Erythroblast (primary cell): ENCODE measurements at regions not wholly inside any gene's neighbourhood (a gene's known extent, or its start where the extent isn't known, plus 50 kb on each side); places are given as distances from the start of the nearest gene placed in this dataset.

Experiments used
- DNase-seq, 2 experiments: peaks; one replicate each; lab custom pipeline; 2025; lab: John Stamatoyannopoulos, UW
- GATA1 ChIP-seq: IDR thresholded peaks from 2 replicates; pipeline ENCODE4 v1.6.1; 2011; ENCODE audit warnings: low read depth, mild to moderate bottlenecking, control low read depth, low read length, moderate library complexity
- POLR2A ChIP-seq: IDR thresholded peaks from 2 replicates; pipeline ENCODE4 v1.6.1; 2011; ENCODE audit warnings: mild to moderate bottlenecking, low read length

DNA sequence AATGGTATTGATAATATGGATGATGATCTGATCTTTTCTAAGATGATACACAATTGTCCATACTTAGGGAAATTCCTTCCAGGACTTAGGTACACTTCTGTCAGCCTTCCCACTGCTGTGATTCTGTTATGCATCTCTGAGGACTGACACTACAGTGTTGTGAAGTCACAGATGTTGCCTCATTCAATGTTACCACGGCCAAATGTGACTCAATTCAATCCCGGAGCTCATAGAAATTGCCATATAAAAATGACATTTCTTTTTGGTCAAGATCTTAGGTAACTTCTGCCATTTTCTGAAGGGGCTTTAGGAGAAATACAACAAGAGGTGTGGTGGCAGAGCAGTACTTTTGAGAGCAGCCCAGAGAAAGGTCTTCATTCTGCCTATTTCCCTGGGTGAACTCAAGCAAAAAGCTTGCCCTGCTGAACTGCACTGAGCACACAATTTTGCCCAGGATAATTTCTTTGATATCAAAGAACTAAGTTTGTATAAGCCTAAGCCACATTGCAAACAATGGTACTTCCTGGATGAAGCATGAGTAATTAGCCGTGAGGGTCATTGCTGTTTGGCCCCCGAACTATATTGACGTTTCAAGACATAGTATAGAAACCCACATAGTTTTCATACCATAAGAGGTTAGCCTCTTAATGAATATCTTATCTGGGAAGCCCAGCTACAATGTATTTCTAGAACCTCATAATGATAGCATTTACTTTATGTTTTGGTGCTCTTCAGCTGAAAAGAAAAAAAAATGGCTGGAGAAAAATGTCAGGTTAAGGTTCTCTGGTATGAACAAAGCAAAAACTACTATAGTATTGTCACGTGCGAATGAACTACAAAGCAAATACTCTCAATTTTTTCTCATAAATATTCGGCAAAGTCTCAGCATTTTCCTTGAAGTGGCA, 437.4 kb downstream of the MEIS1 start:
- no peak for DNase-seq
- no peak for TF ChIP-seq POLR2A
- no peak for TF ChIP-seq GATA1

DNA sequence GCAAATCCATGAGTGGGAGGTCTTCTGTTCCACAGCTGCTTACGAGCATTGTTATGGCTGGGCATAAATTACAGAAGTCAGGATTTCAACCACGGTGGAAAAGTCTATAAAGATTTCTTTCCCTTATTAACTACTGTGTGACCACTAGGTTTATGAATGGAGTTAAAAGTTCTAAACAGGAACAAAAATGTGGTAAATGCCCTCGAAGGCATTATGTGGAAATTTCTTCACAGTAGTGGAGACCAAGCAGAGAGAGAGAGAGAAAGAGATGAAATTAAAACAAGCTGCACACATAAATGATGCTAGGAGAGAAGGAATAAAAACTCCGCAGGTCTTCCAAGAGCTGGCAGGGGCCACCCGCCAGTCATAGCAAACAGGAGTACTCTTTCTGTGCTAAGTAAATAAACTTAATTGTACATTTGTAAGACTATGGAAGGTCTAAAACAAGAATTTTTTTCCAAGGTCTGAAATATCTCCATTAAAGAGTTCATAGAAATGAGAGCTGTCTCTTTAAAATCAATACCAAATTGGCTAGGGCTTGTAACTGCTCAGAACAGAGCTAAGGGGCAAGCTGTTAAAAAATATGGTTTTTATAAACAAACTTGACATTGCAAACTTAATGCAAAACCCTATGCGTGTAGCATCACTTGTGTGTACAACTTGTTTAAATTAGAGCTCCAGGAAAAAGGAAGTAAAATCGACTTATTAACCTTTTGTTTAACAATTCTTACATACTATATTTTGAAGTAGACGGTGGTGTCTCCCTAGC, 438.2 kb downstream of the MEIS1 start:
- DNase-seq, result no peak

DNA sequence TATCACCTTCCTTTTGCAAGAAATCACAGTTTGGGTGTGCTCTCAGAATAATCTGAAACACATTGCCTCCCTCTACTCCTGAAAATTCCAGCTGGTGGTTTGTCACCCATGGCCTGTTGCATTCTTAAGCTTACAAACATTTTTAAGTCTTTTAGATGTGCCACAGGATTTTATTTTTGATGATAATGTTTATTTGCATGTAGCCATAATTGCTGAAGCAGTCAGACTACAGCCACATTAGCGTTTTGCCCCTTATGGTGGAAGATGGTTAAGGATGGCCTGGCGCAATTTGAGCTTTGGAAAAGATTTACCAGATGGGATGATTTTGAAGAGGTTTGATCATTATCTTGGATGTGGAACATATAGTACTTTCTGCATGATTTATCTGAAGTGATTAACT, 439.5 kb downstream of the MEIS1 start:
- no peak for DNase-seq
- TF ChIP-seq POLR2A (no peak), GATA1 (no peak)

More for the DNA sequence above, 438.2 kb downstream of the MEIS1 start:
- TF ChIP-seq POLR2A (no peak), GATA1 (no peak)

DNA sequence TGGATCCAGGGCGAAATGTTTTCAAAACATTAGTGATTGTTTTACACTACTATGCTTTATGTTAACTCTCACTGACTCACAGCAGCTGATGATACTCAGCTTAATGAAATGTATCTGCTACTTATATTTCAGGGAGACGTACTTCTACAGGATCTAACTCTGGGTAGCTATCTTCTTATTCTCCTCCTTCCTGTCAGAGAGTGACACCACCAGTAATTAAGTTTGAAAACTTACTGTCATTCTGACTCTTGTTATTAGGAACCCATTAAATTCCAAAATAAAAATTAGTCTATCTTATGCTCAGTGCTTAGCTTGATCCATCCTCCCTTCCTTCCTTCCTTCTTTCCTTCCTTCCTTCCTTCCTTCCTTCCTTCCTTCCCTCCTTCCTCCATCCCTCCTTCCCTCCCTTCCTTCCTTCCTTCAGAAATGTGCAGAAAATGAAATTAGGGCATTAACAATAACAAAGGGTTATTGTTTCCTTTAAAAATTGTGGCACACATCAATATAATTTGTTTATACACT, 441.1 kb downstream of the MEIS1 start:
- TF ChIP-seq GATA1 (no peak), POLR2A (no peak)
- DNase-seq, result no peak

DNA sequence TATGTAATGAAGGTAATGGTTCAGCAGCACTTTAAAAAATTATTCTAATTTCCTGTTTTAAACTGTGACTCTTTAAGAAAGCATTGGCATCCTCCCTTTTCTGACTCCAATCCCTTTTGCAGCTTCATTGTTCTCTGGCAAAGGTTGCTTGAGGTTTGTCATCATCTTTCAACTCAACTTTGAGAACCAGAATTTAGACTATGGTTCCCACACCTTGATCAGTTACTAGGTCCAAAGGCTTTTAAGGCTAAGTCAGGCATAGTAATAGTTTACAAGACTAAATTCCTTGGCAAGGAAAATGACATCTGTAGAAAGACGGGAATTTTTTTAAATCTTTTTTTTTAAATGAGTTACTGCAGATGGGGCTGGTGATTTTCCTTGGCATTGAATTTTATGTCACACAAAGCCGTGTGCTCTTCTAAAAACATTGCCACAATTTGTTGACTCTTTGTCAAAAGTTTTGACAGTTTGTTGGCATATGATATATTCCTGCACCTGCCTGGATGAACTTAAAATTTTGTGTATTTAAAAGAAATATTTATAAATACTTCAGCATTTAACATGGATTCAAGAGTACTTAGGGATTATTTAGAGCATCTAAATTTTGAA, 451.0 kb downstream of the MEIS1 start:
- no peak for DNase-seq

DNA sequence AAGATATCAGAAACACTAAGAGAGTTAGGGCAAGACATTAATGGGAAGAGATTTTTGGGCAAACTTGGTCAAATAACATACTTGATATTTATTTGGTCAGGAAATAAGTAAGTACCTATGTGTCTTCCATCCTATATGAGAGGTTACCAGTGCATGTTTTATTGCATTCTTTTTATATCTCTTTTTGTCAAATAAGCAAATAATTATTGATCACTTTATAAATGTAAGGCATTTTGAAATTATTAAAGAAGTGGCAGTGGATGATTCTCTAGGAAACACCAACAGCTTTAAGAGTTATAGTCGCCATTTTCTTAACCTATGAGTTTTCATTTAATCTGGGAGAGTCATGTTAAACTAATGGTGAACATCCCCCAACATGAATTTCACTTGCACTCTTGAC, 453.3 kb downstream of the MEIS1 start:
- TF ChIP-seq GATA1, result no peak
- TF ChIP-seq POLR2A, result no peak
- DNase-seq, result no peak

More for the DNA sequence above, 451.0 kb downstream of the MEIS1 start:
- TF ChIP-seq GATA1 (no peak), POLR2A (no peak)

DNA sequence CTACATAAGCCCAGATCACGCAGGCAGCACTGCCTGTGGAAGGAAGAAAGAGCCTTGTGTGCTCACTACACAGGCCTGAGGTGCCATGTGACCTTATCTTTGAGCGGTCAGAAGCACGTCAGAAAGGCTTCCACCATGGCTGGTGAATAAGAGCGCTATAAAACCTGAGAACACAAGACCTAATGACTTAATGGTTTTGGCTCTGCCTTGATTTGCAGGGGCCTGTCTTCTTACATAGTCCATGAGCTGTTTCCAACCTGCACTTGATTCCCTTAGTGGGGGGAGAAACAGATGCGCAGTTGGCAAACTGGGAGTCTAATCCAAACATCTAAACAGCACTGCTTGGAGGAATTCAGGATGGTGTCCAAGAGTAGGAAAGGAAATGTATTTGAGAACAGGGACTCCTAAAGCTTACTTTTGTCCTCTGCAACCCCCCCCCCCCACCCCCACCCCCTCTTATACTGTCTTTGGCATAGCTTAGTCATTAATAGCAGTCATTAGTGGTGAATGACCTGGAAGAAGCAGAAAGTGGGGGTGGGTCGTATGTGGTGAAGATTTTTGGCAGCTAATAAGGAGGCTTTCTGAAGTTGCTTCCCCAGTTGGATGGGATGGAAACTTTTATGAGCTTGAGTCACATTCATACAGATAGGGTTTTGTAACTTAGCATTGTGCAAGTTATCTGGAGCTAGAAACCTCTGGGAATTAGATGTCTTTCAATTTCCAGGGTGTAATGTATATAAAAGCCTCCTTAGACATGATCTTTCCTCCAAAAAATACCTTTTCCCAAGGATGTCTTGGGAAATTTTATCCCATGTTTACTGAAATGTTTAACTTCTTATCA, 454.1 kb downstream of the MEIS1 start:
- no peak for DNase-seq
- no peak for TF ChIP-seq POLR2A
- no peak for TF ChIP-seq GATA1

DNA sequence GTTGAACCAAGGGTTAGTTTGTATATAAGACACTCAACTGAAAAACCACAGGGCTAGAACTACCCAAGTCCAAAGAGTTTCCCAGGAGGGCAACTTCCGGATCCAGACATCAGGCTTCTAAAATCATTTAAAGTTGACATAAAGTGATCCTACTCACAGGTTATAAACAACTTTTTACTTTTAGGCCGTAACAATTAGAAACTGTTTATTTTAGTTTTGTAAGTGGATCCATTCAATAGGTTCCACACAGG, 454.6 kb downstream of the MEIS1 start:
- TF ChIP-seq GATA1, result no peak
- TF ChIP-seq POLR2A, result no peak
- DNase-seq, result no peak

DNA sequence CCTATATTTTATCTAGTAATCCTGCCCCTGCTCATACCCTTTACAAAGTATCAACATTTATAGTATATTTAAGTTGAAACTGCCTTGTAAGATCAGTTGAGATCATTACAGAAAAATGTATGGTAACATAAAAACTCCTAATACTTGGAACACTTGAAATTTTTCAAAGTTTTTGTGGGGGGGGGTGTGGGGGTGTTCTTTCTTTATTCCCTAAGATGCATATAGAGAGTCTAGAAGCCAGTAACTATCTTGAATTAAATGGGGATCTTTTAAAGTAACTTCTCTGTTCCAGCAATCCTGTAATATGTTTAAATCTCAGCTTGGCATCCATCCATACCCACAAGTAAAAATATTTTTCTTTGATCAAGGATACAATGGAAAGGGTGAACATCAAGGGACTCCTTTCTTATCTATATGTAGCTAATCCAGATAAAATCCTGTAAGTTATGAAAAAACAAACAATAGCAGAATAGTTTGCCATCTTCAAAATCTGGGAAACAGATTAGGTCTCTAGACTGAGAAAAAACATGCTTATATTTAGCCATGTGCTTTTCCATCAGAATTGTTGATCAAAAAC, 455.3 kb downstream of the MEIS1 start:
- no peak for DNase-seq
- TF ChIP-seq GATA1, result no peak
- TF ChIP-seq POLR2A, result no peak

DNA sequence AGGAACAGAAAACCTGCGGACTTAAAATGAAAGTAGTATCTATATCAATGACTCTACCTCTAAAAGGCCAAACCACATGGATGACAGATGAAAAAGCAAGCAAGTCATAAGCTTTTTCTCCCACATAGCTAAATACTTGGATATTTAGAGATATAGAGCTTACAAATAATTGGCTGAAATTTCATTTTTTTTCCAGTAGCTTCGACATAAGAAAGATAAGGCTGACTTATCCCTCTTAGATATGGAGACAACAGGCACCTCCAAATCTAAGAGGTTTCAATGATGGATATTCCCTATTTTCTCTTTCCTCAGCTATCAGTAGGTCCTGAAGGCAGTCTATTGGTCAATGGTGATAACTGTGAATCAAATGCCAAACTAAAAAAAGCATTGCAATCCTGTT, 460.3 kb downstream of the MEIS1 start:
- DNase-seq, result no peak
- TF ChIP-seq GATA1 (no peak), POLR2A (no peak)

DNA sequence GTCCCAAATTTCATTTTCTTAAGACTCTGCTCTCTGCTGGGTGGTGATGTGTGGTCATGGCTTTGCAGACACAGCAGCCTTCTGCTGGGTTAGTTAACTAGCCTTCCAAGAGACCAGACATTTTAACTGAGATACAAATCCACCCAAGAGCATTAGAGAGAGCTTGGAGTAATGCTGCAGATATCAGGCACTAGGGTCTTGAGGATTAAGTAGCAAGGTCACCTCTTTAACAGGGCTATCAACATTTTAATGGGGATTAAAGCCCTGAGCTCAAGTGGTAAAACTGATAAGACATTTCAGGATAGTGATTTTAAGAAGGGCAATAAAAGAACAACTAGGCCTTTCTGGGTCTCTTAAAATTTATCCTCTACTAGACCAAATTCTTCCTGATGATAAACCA, 461.2 kb downstream of the MEIS1 start:
- TF ChIP-seq GATA1 (no peak), POLR2A (no peak)
- DNase-seq, result no peak

DNA sequence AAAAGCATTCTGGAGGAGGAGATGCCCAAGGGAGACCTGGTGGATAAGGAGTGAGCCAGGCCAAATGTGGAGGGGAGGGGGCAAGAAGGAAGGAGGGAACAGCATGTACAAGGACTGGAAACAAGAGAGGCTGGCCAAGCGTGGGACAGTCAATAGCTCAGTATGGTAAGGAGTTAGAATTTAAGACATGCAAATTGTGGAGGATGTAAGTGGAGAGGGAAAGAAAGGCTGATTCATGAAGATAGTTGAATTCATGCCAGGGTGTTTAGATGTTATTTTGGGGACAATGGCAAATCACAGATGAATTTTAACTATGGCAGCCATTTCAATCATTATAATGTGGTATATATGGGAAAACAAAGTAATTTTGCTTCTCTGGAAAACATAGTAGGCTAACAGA, 462.3 kb downstream of the MEIS1 start:
- TF ChIP-seq GATA1 (no peak), POLR2A (no peak)
- DNase-seq, result no peak

DNA sequence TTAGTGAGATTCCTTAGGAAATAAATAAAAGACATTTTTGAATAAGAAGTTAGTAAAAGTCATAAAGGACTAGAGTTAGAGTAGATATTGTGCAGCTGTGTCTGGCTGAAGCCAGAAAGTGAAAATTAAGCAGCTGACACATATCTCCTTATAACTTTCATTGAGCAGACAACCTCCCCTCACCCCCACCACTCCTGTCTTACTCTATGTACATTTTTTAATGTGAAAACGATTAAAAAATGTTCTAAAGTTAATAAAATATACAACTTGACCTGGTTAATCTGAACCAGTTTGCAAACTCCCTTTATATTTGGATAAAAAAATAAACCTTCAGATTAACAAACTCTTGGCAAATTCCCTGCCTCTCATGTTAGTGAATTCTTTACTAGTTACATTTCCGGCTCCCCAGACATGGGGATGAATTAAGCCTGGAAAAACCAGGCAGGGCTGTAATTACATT, 462.8 kb downstream of the MEIS1 start:
- no peak for DNase-seq
- TF ChIP-seq POLR2A, result no peak
